Endothelial cell of umbilical vein (primary cell): ENCODE measurements at regions not wholly inside any gene's neighbourhood (a gene's known extent, or its start where the extent isn't known, plus 50 kb on each side); places are given as distances from the start of the nearest gene placed in this dataset.

Source experiments
- BruUV-seq: library from RNA; stranded (reverse); fragments of 400-500 nt; replicated peaks from 2 replicates; lab custom pipeline; 2021; lab: Mats Ljungman, UMichigan
- CTCF ChIA-PET: fragments of 300-600, 350-600 bp; sonication (Branson Sonifier 250); formaldehyde crosslinking; loops from one replicate; lab custom pipeline; 2021; ENCODE audit warnings: antibody characterized with exemption, inconsistent platforms; lab: Charles Lee
- POLR2A ChIA-PET: fragments of 300-600, 350-600 bp; sonication (Branson Sonifier 250); formaldehyde crosslinking; loops from one replicate; lab custom pipeline; 2021; ENCODE audit warnings: antibody characterized with exemption, inconsistent platforms; lab: Charles Lee
- DNase-seq: peaks from one replicate; pipeline ENCODE4 v3.0.0-alpha.2; 2011; ENCODE audit warnings: low read depth, low spot score
- FAIRE-seq: peaks from 2 replicates; lab custom pipeline; 2011; peaks lifted over from hg19 to GRCh38; lab: Jason Lieb, UNC
- H2AFZ ChIP-seq: 2 replicates; pipeline ENCODE4 v1.6.0; 2012; ENCODE audit warnings: low read depth, low read length, control low read depth, inconsistent platforms
- H3K27ac ChIP-seq: 2 replicates; pipeline ENCODE4 v1.5.1; 2011; ENCODE audit warnings: low read depth, mild to moderate bottlenecking, control low read depth, low read length, moderate library complexity; ENCODE audit not compliant: insufficient read depth
- H3K27me3 ChIP-seq, 2 experiments: 2 replicates each; pipeline versions ENCODE4 v1.6.0 to v1.6.1; 2011; ENCODE audit warnings: low read length in 2 of 2, mixed read lengths in 1 of 2; ENCODE audit not compliant: control insufficient read depth in 2 of 2, insufficient read depth in 2 of 2
- H3K36me3 ChIP-seq, 2 experiments: 2 replicates in 1 of 2; 3 replicates in 1 of 2; pipeline ENCODE4 v1.5.1; 2011; ENCODE audit warnings: low read length in 2 of 2, mild to moderate bottlenecking in 1 of 2, moderate library complexity in 1 of 2; ENCODE audit not compliant: control insufficient read depth in 2 of 2, insufficient read depth in 2 of 2; ENCODE audit errors: extremely low read depth in 1 of 2
- H3K4me1 ChIP-seq: 3 replicates; pipeline ENCODE4 v1.5.1; 2011; ENCODE audit warnings: mild to moderate bottlenecking, low read length; ENCODE audit not compliant: control insufficient read depth, insufficient read depth; ENCODE audit errors: extremely low read depth
- H3K4me2 ChIP-seq: 2 replicates; pipeline ENCODE4 v1.6.1; 2011; ENCODE audit warnings: low read length, control low read depth, mixed read lengths; ENCODE audit not compliant: insufficient read depth
- H3K4me3 ChIP-seq, 3 experiments: fragments of 200-600 bp in 1 of 3; sonication (generic), shearing (Covaris generic) in 1 of 3; replicated peaks in 1 of 3; 2 replicates each; pipeline ENCODE4 v1.5.1; 2011 to 2016; ENCODE audit warnings: control low read depth in 3 of 3, low read length in 3 of 3, mild to moderate bottlenecking in 2 of 3, inconsistent platforms in 1 of 3, low read depth in 1 of 3, moderate library complexity in 1 of 3; ENCODE audit not compliant: insufficient read depth in 1 of 3
- H3K79me2 ChIP-seq: 2 replicates; pipeline ENCODE4 v1.6.0; 2012; ENCODE audit warnings: low read length, inconsistent platforms; ENCODE audit not compliant: control insufficient read depth, insufficient read depth
- H3K9ac ChIP-seq: replicated peaks from 2 replicates; pipeline ENCODE3; 2011; ENCODE audit warnings: low read length, control low read depth; ENCODE audit not compliant: insufficient read depth; ENCODE audit errors: extremely low read depth
- H3K9me1 ChIP-seq: replicated peaks from 3 replicates; pipeline ENCODE4 v1.6.0; 2011; ENCODE audit warnings: mild to moderate bottlenecking, low read length; ENCODE audit not compliant: control insufficient read depth, insufficient read depth; ENCODE audit errors: extremely low read depth
- H3K9me3 ChIP-seq: replicated peaks from 2 replicates; pipeline ENCODE4 v1.5.1; 2012; ENCODE audit warnings: low read length, inconsistent platforms; ENCODE audit not compliant: control insufficient read depth, insufficient read depth
- H4K20me1 ChIP-seq: replicated peaks from 2 replicates; pipeline ENCODE3; 2011; ENCODE audit warnings: mild to moderate bottlenecking, low read length; ENCODE audit not compliant: control insufficient read depth, insufficient read depth; ENCODE audit errors: extremely low read depth
- EZH2 ChIP-seq: IDR thresholded peaks from 2 replicates; pipeline ENCODE4 v1.6.1; 2012; ENCODE audit warnings: borderline replicate concordance, low read depth, mild to moderate bottlenecking, moderate library complexity, low read length, inconsistent platforms; ENCODE audit not compliant: severe bottlenecking
- FOS ChIP-seq: IDR thresholded peaks from 2 replicates; pipeline ENCODE4 v1.6.1; 2011; ENCODE audit warnings: mild to moderate bottlenecking, low read length, moderate library complexity, borderline replicate concordance; ENCODE audit not compliant: insufficient read depth
- GATA2 ChIP-seq: IDR thresholded peaks from 2 replicates; pipeline ENCODE4 v1.7.0; 2011; ENCODE audit warnings: low read depth, mild to moderate bottlenecking, moderate library complexity, mixed read lengths, low read length; ENCODE audit not compliant: insufficient read length, insufficient read depth
- JUN ChIP-seq: IDR thresholded peaks from 2 replicates; pipeline ENCODE4 v1.6.1; 2011; ENCODE audit warnings: borderline replicate concordance, low read depth; ENCODE audit not compliant: insufficient read length, insufficient read depth
- MAX ChIP-seq: IDR thresholded peaks from 2 replicates; pipeline ENCODE4 v1.6.1; 2011; ENCODE audit not compliant: insufficient read depth, insufficient read length
- MYC ChIP-seq: IDR thresholded peaks from one replicate; pipeline ENCODE4 v1.6.1; 2011; ENCODE audit warnings: mild to moderate bottlenecking, low read depth, low read length
- POLR2A ChIP-seq: IDR thresholded peaks from 2 replicates; pipeline ENCODE4 v1.6.1; 2012; ENCODE audit warnings: low read depth, mild to moderate bottlenecking, control low read depth, low read length
- POLR2AphosphoS5 ChIP-seq: IDR thresholded peaks from 2 replicates; pipeline ENCODE4 v1.6.1; 2012; ENCODE audit warnings: low read depth, mild to moderate bottlenecking, control low read depth, low read length, moderate library complexity; ENCODE audit not compliant: insufficient read depth
- dilution Hi-C: fragments of 300-500 bp; cut with MboI; formaldehyde crosslinking; loops from one replicate; pipeline ENCODE4 v1.15.0; 2019; ENCODE audit warnings: low sequenced_read_pairs; ENCODE audit not compliant: extremely low pct_ligation_motif_present
- intact Hi-C: fragments of 100-400 bp; cut with micrococcal nuclease; formaldehyde crosslinking; loops from one replicate; pipeline ENCODE4 v1.10.0; 2022
- TF ChIP-seq, protein P1 (sequence below), 2 donors: IDR thresholded peaks; 1 replicate in 1 of 2; 2 replicates in 1 of 2; pipeline ENCODE4 v1.5.1; 2011; ENCODE audit warnings: low read length in 2 of 2, mild to moderate bottlenecking in 2 of 2, moderate library complexity in 2 of 2, control low read depth in 1 of 2, inconsistent platforms in 1 of 2, low read depth in 1 of 2; ENCODE audit not compliant: insufficient read depth in 1 of 2; ENCODE audit errors: extremely low read depth in 1 of 2

GRCh38 chr5:63314551-63314950 is 647.7 kb downstream of the HTR1A start:
- CTCF ChIA-PET: no interaction called here
- BruUV-seq: no TSS peak
- TF ChIP-seq EZH2 (no peak), MYC (no peak), POLR2AphosphoS5 (no peak), JUN (no peak), POLR2A (no peak), FOS (no peak), MAX (no peak), GATA2 (no peak)
- TF ChIP-seq, protein P1, sequence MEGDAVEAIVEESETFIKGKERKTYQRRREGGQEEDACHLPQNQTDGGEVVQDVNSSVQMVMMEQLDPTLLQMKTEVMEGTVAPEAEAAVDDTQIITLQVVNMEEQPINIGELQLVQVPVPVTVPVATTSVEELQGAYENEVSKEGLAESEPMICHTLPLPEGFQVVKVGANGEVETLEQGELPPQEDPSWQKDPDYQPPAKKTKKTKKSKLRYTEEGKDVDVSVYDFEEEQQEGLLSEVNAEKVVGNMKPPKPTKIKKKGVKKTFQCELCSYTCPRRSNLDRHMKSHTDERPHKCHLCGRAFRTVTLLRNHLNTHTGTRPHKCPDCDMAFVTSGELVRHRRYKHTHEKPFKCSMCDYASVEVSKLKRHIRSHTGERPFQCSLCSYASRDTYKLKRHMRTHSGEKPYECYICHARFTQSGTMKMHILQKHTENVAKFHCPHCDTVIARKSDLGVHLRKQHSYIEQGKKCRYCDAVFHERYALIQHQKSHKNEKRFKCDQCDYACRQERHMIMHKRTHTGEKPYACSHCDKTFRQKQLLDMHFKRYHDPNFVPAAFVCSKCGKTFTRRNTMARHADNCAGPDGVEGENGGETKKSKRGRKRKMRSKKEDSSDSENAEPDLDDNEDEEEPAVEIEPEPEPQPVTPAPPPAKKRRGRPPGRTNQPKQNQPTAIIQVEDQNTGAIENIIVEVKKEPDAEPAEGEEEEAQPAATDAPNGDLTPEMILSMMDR (IDR thresholded peaks at IDR 0.05; ENCODE audit: extremely low read depth in 1 of 2, insufficient read depth in 1 of 2, low read depth in 1 of 2, low read length in 2 of 2): no peak
- no peaks in the 10 kb centered on the region for H3K27me3 ChIP-seq
- H3K9me1 ChIP-seq: no peaks in the 10 kb centered on the region
- H3K9me3 ChIP-seq: no peaks in the 10 kb centered on the region
- H2AFZ ChIP-seq: no peak overlapping the region
- no peak for FAIRE-seq
- dilution Hi-C loops: no loop called here
- intact Hi-C loops: no loop called here
- H3K4me3 ChIP-seq: no peak overlapping the region
- H3K79me2 ChIP-seq: no peaks in the 10 kb centered on the region
- H3K36me3 ChIP-seq: no peaks in the 10 kb centered on the region
- H3K4me1 ChIP-seq: no peaks in the 10 kb centered on the region
- POLR2A ChIA-PET: no interaction called here
- no peak overlapping the region for H3K4me2 ChIP-seq
- DNase-seq: no peak
- no peak overlapping the region for H3K9ac ChIP-seq
- no peaks in the 10 kb centered on the region for H4K20me1 ChIP-seq
- no peak overlapping the region for H3K27ac ChIP-seq
